Lower lobe of right lung (tissue), 2 donors: ENCODE measurements at regions not wholly inside any gene's neighbourhood (a gene's known extent, or its start where the extent isn't known, plus 50 kb on each side); places are given as distances from the start of the nearest gene placed in this dataset.

Source experiments
- ATAC-seq, 2 donors: fragments of 200-7000 bp; cut with Tn5 transposase; one replicate each; pipeline ENCODE4 v1.9.1; 2020 to 2022; ENCODE audit warnings: mild to moderate bottlenecking in 2 of 2, moderate library complexity in 2 of 2
- DNase-seq: peaks from one replicate; pipeline ENCODE4 v3.0.0-alpha.2; 2020
- H3K27ac ChIP-seq: fragments of 200-600 bp; one replicate; pipeline ENCODE4 v1.8.0; 2022
- H3K27me3 ChIP-seq: fragments of 200-600 bp; one replicate; pipeline ENCODE4 v1.8.0; 2022; ENCODE audit warnings: low read depth
- H3K36me3 ChIP-seq: fragments of 200-600 bp; one replicate; pipeline ENCODE4 v1.8.0; 2022; ENCODE audit warnings: mild to moderate bottlenecking
- H3K4me1 ChIP-seq: fragments of 200-600 bp; one replicate; pipeline ENCODE4 v1.8.0; 2022
- H3K4me3 ChIP-seq: fragments of 200-600 bp; one replicate; pipeline ENCODE4 v1.8.0; 2022; ENCODE audit warnings: mild to moderate bottlenecking
- H3K9me3 ChIP-seq: fragments of 200-600 bp; one replicate; pipeline ENCODE4 v1.8.0; 2022
- intact Hi-C: fragments of 100-400 bp; cut with DNase I; formaldehyde crosslinking; loops from one replicate; pipeline ENCODE4 v1.11.0; 2022
- TF ChIP-seq, protein P1 (sequence below): fragments of 200-600 bp; IDR thresholded peaks from one replicate; pipeline ENCODE4 v1.8.0; 2022; ENCODE audit warnings: antibody characterized with exemption, mild to moderate bottlenecking
- donor health status: DM: no; HTN: yes; CAD: no; lungs with severe emphysema.

DNA sequence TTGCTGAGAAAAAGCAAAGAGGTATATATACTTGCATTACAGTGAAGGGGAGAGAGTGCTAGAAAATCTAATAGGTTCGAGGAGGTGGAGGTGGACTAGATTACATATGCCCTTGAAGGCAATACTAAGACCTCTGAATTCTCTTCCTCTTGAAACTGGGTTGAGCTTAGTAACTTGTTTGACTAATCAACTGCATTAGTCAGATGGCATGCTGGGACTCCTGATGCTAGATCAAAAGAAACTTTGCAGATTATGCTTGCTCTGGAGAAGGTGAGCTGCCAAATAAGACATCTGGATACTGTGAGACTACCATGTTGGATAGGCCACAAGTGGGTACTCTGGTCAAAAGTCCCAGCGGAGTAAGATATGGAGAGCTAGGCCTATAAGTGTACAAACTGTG is 331.3 kb downstream of the KLF5 start:
- Histone ChIP-seq H3K9me3 (no peaks in the 10 kb centered on the region), H3K27ac (no peak overlapping the region), H3K27me3 (no peaks in the 10 kb centered on the region), H3K4me1 (no peaks in the 10 kb centered on the region), H3K36me3 (no peaks in the 10 kb centered on the region), H3K4me3 (no peak overlapping the region)
- DNase-seq (no peak), ATAC-seq (no peak)
- TF ChIP-seq, protein P1, sequence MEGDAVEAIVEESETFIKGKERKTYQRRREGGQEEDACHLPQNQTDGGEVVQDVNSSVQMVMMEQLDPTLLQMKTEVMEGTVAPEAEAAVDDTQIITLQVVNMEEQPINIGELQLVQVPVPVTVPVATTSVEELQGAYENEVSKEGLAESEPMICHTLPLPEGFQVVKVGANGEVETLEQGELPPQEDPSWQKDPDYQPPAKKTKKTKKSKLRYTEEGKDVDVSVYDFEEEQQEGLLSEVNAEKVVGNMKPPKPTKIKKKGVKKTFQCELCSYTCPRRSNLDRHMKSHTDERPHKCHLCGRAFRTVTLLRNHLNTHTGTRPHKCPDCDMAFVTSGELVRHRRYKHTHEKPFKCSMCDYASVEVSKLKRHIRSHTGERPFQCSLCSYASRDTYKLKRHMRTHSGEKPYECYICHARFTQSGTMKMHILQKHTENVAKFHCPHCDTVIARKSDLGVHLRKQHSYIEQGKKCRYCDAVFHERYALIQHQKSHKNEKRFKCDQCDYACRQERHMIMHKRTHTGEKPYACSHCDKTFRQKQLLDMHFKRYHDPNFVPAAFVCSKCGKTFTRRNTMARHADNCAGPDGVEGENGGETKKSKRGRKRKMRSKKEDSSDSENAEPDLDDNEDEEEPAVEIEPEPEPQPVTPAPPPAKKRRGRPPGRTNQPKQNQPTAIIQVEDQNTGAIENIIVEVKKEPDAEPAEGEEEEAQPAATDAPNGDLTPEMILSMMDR: no peak
- intact Hi-C loops: no loop called here

DNA sequence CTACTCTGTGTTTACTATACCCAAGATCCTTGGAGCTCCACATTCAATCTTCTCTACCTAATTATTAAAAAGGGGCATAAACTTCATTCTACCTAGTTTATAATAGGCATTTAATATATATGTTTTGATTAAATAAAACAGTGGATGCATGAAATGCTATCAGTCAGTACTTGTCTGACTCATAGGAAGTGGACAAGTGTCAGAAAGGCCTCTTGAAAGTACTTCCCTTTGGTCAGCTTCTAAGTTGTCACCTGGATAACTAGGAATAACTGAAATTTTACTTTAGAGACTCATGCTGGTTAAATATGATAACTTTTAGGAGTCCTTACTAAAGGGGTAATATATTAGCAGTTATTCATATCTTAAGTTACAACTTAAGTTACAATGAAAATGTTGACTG is 329.8 kb downstream of the KLF5 start:
- Histone ChIP-seq H3K36me3 (no peaks in the 10 kb centered on the region), H3K4me3 (no peak overlapping the region), H3K4me1 (no peaks in the 10 kb centered on the region), H3K9me3 (no peaks in the 10 kb centered on the region), H3K27ac (no peak overlapping the region), H3K27me3 (no peaks in the 10 kb centered on the region)
- ATAC-seq (peak in 1 of 2 donors; percentile 35), DNase-seq (no peak)
- intact Hi-C loops: no loop called here
- TF ChIP-seq, protein P1: no peak

DNA sequence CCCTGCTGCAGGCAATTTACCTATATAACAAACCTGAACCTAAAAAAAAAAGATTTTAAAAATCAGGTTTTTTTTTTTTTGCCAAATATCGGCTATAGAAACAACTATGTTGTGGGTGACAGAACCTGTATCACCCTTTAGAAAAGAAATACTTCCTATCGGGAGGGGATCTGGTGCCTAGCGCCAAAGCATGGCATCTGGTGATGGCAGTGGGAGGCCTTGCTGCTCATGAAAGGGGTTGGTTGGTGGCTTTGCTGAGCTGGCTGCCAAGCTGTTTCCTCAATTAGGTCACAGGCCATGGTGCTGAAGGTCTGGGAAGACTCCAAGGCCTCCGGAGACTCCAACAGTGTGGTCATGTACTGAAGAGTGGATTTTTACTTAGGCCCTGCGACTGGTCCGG is 328.5 kb downstream of the KLF5 start:
- Histone ChIP-seq H3K27ac (no peak overlapping the region), H3K9me3 (no peaks in the 10 kb centered on the region), H3K27me3 (no peaks in the 10 kb centered on the region), H3K36me3 (no peaks in the 10 kb centered on the region), H3K4me1 (no peaks in the 10 kb centered on the region), H3K4me3 (no peak overlapping the region)
- TF ChIP-seq, protein P1: no peak
- intact Hi-C loops: no loop called here
- DNase-seq (no peak), ATAC-seq (no peak)

DNA sequence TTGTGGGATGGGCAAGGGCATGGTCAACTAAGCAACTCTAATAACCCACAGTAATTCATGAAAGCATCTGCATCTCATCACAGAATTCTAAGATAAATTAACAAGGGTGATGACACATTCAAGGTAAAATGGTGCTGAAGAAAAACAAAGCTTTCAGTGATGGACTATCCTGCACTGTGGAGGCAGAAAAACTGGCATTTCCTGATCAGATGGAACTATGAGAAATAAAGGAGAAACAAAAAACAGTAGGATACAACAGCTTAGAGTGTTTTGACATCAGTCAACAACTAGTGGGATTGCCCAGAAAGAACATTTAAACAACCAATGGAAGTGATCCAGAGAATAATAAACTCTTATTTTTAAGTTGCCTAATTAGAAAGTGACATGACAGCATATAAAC is 327.0 kb downstream of the KLF5 start:
- Histone ChIP-seq H3K27ac (no peak overlapping the region), H3K27me3 (no peaks in the 10 kb centered on the region), H3K4me3 (no peak overlapping the region), H3K9me3 (no peaks in the 10 kb centered on the region), H3K36me3 (no peaks in the 10 kb centered on the region), H3K4me1 (no peaks in the 10 kb centered on the region)
- TF ChIP-seq, protein P1: no peak
- ATAC-seq (no peak), DNase-seq (no peak)
- intact Hi-C loops: no loop called here

DNA sequence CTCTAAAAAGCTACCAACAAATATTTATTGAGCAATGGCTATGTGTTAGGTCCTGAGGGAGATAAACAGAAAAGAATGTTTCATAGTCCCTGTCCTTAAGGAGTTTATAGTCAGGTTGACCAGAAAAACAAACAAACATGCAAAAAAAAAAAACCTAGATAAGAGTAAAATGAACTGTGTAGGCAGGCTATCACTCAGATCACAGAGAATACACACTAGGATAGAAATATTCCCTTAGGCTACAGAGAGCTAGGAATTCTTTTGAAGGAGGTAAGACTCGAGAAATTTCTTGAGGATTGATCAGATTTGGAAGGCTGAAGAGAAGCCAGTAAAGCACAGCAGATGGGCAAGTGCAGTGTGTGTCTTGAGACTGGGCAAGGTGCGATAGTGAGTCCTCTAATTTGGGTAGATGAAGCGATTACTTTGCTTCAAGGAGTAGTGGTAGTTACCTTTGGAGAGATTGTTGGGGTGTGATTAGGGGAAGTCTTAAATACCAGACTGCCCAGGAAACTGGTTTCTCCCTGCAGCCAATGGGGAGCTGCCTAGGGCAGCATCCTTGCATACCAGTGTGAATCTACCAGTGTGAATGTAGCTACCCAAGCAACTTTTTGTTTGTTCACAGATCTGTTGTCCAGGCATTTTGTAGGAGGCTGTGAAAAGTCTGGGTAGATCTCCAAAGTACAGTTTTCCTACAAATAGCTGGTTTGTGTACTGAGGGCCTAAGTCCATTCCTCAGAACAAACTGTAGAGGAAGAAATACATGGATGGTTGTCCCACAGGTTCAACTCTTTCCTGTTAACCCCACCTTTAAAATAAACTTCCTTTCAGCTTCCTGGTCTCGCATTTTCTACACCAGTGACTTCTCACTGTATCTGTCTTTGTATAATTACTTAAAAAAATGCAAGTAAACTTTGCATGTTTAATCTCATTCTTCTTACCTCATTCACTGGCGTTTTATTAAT is 314.1 kb downstream of the KLF5 start:
- TF ChIP-seq, protein P1: no peak
- H3K36me3 ChIP-seq: no peaks in the 10 kb centered on the region
- no peak for DNase-seq
- H3K9me3 ChIP-seq: no peaks in the 10 kb centered on the region
- intact Hi-C loops: no loop called here
- ATAC-seq: no peak
- no peaks in the 10 kb centered on the region for H3K4me1 ChIP-seq
- H3K27me3 ChIP-seq: no peaks in the 10 kb centered on the region
- H3K4me3 ChIP-seq: no peak overlapping the region
- no peak overlapping the region for H3K27ac ChIP-seq
